Psoas muscle (tissue), 7 donors: ENCODE measurements at regions not wholly inside any gene's neighbourhood (a gene's known extent, or its start where the extent isn't known, plus 50 kb on each side); places are given as distances from the start of the nearest gene placed in this dataset.

ENCODE experiments used
- ATAC-seq, 4 donors: fragments of 200-7000 bp; cut with Tn5 transposase; one replicate each; pipeline ENCODE4 v1.9.1; 2020; ENCODE audit warnings: moderate library complexity in 3 of 4, mild to moderate bottlenecking in 2 of 4
- DNase-seq, 2 donors: peaks; one replicate each; pipeline ENCODE4 v3.0.0-alpha.2; 2020
- H3K27ac ChIP-seq: fragments of 200-600 bp; one replicate; pipeline ENCODE4 v1.8.0; 2022
- H3K27me3 ChIP-seq, 3 donors: fragments of 200-600 bp in 1 of 3; one replicate each; pipeline versions ENCODE4 v1.6.1 to v1.8.0; 2013 to 2022; ENCODE audit warnings: low read length in 2 of 3, mild to moderate bottlenecking in 2 of 3, moderate library complexity in 1 of 3; ENCODE audit not compliant: insufficient read depth in 3 of 3
- H3K36me3 ChIP-seq, 2 donors: fragments of 200-600 bp in 1 of 2; one replicate each; pipeline versions ENCODE4 v1.6.1 to v1.8.0; 2013 to 2022; ENCODE audit warnings: low read depth in 1 of 2, mild to moderate bottlenecking in 1 of 2, moderate library complexity in 1 of 2; ENCODE audit not compliant: insufficient read depth in 1 of 2
- H3K4me1 ChIP-seq: fragments of 200-600 bp; one replicate; pipeline ENCODE4 v1.8.0; 2022
- H3K4me3 ChIP-seq: fragments of 200-600 bp; one replicate; pipeline ENCODE4 v1.8.0; 2022; ENCODE audit warnings: mild to moderate bottlenecking
- H3K9me3 ChIP-seq: fragments of 200-600 bp; one replicate; pipeline ENCODE4 v1.8.0; 2022
- WGBS, 3 donors: extraction: QIAGEN DNeasy Blood & Tissue Kit; methylation state at CpG; one replicate each; pipeline versions ENCODE4 v1.1.6 to v1.1.7; 2013; 5-methylcytosine and 5-hydroxymethylcytosine counted together
- intact Hi-C, 2 donors: fragments of 100-400 bp; cut with DNase I; formaldehyde crosslinking; loops; one replicate each; pipeline versions ENCODE4 v1.11.0 to v1.14.2; 2022
- TF ChIP-seq, protein P1 (sequence below): fragments of 200-600 bp; IDR thresholded peaks from one replicate; pipeline ENCODE4 v1.8.0; 2022; ENCODE audit warnings: antibody characterized with exemption
- donor health status: healthy with polysubstance abuse.
- donor health status: DM: no; HTN: no; CAD: no; lungs with moderate emphysema.
- donor health status: Bipolar disorder and iron deficiency.
- donor health status: healthy.
- donor health status: DM: yes; HTN: yes; CAD: no.
- donor health status: DM: no; HTN: no; CAD: no.
- donor health status: DM: yes; HTN: yes; CAD: no.

DNA sequence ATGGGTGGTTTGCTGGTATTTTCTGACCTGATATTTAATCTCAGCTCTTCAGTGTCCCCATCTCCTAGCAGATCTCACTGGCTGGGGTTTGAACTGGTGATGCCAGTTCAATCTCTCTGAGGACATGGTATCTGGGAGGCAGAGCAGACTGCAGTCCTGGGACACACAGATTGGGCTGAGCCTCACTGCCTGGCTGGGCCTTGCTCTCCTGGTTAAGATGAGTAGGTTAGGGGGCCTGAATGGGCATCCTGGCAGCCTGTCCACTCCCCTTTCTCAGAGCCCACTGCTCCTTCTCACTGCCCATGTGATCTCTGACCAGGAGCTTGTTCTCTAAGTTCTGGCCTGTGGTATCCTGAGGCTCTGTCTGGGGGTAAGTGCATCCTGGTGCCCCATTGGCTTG, 363.4 kb downstream of the GLRX3 start:
- H3K4me3 ChIP-seq, result no peak overlapping the region
- no peaks in the 10 kb centered on the region for H3K27me3 ChIP-seq
- DNase-seq, result no peak
- H3K9me3 ChIP-seq, result no peaks in the 10 kb centered on the region
- intact Hi-C loops, result no loop called here
- TF ChIP-seq, protein P1, sequence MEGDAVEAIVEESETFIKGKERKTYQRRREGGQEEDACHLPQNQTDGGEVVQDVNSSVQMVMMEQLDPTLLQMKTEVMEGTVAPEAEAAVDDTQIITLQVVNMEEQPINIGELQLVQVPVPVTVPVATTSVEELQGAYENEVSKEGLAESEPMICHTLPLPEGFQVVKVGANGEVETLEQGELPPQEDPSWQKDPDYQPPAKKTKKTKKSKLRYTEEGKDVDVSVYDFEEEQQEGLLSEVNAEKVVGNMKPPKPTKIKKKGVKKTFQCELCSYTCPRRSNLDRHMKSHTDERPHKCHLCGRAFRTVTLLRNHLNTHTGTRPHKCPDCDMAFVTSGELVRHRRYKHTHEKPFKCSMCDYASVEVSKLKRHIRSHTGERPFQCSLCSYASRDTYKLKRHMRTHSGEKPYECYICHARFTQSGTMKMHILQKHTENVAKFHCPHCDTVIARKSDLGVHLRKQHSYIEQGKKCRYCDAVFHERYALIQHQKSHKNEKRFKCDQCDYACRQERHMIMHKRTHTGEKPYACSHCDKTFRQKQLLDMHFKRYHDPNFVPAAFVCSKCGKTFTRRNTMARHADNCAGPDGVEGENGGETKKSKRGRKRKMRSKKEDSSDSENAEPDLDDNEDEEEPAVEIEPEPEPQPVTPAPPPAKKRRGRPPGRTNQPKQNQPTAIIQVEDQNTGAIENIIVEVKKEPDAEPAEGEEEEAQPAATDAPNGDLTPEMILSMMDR, result no peak
- H3K36me3 ChIP-seq, result no peaks in the 10 kb centered on the region
- H3K4me1 ChIP-seq, result no peaks in the 10 kb centered on the region
- no peak overlapping the region for H3K27ac ChIP-seq
- no peak for ATAC-seq

DNA sequence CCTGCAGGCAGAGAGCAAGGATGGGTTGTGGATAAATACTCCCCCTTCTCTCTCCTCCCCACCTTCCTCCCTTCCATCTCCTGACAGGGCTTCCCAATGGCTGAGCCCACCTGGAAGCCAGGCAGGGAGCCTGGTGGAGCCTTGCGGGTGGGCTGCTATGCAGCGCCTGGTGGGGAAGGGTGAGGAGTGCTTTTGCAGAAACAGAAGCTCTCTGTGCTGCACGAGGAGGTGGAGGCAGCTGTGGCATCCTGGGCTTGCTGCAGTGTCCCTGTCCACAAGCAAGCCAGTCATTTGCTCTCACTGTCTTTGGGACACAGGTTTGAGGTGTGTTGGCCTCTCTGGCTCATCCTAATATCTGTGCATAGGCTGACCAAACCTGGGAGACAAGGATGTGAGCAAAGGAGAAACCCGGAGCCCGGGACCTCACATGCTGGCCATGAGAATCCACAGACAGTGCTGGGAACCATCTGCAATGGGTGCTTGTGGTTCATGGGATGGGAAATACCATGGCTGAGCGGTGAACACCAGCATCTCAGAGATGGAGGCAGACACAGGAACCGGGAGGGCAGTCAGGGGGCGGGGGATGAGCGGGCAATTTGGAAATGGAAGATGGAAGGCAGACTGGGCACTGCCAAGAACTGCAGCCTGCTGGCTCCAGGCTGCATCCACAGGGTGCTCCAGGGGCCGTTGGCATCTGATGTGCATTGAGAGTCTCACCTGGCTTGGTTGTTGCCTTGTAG, 364.2 kb downstream of the GLRX3 start:
- no peak overlapping the region for H3K4me3 ChIP-seq
- no peaks in the 10 kb centered on the region for H3K27me3 ChIP-seq
- no peaks in the 10 kb centered on the region for H3K4me1 ChIP-seq
- ATAC-seq (no peak), DNase-seq (no peak)
- intact Hi-C loops, result no loop called here
- H3K9me3 ChIP-seq, result no peaks in the 10 kb centered on the region
- TF ChIP-seq, protein P1, result no peak
- no peaks in the 10 kb centered on the region for H3K36me3 ChIP-seq
- H3K27ac ChIP-seq, result no peak overlapping the region
- WGBS, 3 donors, result 74 to 79% (median 78%) methylated on average over 10 of the region's 10 CpGs

DNA sequence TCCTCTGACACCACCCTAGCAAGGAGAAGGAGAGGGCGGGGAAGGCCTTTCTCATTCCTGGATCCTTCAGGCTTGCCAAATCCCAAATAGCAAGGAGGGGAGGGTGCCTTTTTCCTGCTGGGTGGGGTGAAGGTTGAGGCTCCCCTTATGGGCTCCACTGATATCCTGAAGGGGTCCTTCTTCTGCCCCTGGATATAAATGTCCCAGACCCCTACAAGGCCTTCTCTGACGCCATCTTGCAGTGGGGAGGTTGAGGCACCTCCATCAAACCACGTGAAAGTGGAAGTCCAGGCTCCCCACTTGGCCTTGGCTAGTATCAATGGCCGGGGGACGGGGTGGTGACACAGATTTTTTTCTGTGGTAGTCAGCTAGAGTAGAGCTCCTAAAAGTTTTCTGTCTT, 371.3 kb downstream of the GLRX3 start:
- TF ChIP-seq, protein P1, result no peak
- WGBS, 3 donors, result 59 to 71% (median 62%) methylated on average over 5 of the region's 5 CpGs
- H3K36me3 ChIP-seq, result no peaks in the 10 kb centered on the region
- intact Hi-C loops, result no loop called here
- DNase-seq (no peak), ATAC-seq (no peak)
- H3K4me3 ChIP-seq, result no peak overlapping the region
- no peaks in the 10 kb centered on the region for H3K9me3 ChIP-seq
- H3K4me1 ChIP-seq, result no peaks in the 10 kb centered on the region
- H3K27me3 ChIP-seq, result peaks cover 0 to 5% (median 0%) of the 10 kb centered on the region in 3 donors
- H3K27ac ChIP-seq, result no peak overlapping the region

DNA sequence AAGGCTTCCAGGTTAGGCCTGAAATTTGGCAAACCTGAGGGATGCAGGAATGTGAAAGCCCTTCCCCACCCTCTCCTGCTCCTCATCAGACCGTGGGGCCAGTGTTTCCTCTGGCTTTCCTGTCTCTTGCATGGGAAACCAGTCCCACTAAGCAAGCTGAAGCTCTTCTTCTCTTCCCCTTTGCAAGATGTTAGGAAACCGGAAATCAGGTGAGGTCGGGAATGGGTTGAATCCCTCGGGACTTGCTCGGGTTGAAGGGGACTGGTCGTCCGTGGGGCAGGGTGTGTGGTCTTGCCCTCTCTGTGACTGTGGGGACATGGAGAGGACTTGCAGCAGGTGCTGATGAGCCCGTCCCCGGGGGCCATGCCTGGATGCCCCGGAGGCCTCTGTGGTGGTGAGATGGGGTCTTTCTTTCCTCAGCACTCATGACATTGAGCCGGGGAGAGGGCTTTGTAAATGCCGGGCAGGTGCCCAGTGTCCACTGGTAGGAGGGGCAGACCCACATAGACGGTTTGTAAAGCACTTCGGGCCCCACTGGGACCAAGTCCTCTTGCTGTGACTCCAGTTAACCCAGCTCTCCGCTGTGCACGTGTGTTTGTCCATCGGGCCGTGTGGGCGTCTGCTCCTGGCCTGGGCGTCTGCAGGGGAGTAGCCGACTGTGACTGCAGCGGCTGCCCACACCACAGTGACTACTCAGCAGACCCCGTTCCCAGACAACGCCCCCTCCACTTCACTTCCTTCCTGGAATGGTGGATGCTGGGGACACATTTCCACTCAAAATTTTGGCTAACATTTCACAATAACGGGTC, 373.9 kb downstream of the GLRX3 start:
- H3K27me3 ChIP-seq, result peaks cover 0 to 14% (median 5%) of the 10 kb centered on the region in 3 donors
- H3K4me3 ChIP-seq, result no peak overlapping the region
- ATAC-seq (no peak), DNase-seq (no peak)
- 69 to 79% (median 70%) methylated on average over 25 of the region's 25 CpGs for WGBS, 3 donors
- H3K27ac ChIP-seq, result no peak overlapping the region
- TF ChIP-seq, protein P1, result no peak
- intact Hi-C loops, result no loop called here
- no peaks in the 10 kb centered on the region for H3K36me3 ChIP-seq
- H3K4me1 ChIP-seq, result no peaks in the 10 kb centered on the region
- H3K9me3 ChIP-seq, result no peaks in the 10 kb centered on the region
